Keratinocyte (primary cell): ENCODE measurements at regions not wholly inside any gene's neighbourhood (a gene's known extent, or its start where the extent isn't known, plus 50 kb on each side); places are given as distances from the start of the nearest gene placed in this dataset.

ENCODE experiments used
- DNase-seq: peaks from one replicate; pipeline ENCODE4 v3.0.0-alpha.2; 2011; ENCODE audit warnings: low read depth, missing footprints, low spot score
- FAIRE-seq: peaks from 2 replicates; lab custom pipeline; 2011; peaks lifted over from hg19 to GRCh38; lab: Jason Lieb, UNC
- H2AFZ ChIP-seq: 2 replicates; pipeline ENCODE4 v1.6.0; 2012; ENCODE audit warnings: low read length, control low read depth, inconsistent platforms; ENCODE audit not compliant: control insufficient read depth
- H3K27ac ChIP-seq: 2 replicates; pipeline ENCODE4 v1.5.1; 2011; ENCODE audit warnings: low read length; ENCODE audit not compliant: control insufficient read depth, insufficient read depth
- H3K27me3 ChIP-seq: 3 replicates; pipeline ENCODE4 v1.6.0; 2011; ENCODE audit warnings: low read length; ENCODE audit not compliant: control insufficient read depth, insufficient read depth; ENCODE audit errors: extremely low read depth
- H3K36me3 ChIP-seq, 2 experiments: 2 replicates in 1 of 2; 3 replicates in 1 of 2; pipeline ENCODE4 v1.5.1; 2011; ENCODE audit warnings: low read length in 2 of 2, mild to moderate bottlenecking in 1 of 2; ENCODE audit not compliant: control insufficient read depth in 2 of 2, insufficient read depth in 2 of 2; ENCODE audit errors: extremely low read depth in 1 of 2
- H3K4me1 ChIP-seq: 3 replicates; pipeline ENCODE4 v1.5.1; 2011; ENCODE audit warnings: low read length; ENCODE audit not compliant: control insufficient read depth, insufficient read depth; ENCODE audit errors: extremely low read depth
- H3K4me2 ChIP-seq: 3 replicates; pipeline ENCODE4 v1.6.0; 2011; ENCODE audit warnings: low read depth, low read length; ENCODE audit not compliant: control insufficient read depth, insufficient read depth; ENCODE audit errors: extremely low read depth
- H3K4me3 ChIP-seq, 3 experiments: fragments of 200-600 bp in 1 of 3; sonication (generic) in 1 of 3; 2 replicates in 2 of 3; 3 replicates in 1 of 3; pipeline ENCODE4 v1.5.1; 2011 to 2016; ENCODE audit warnings: low read length in 3 of 3, mild to moderate bottlenecking in 3 of 3, control low read depth in 2 of 3, inconsistent platforms in 1 of 3, low read depth in 1 of 3, mixed read lengths in 1 of 3, mixed run types in 1 of 3, moderate library complexity in 1 of 3; ENCODE audit not compliant: control insufficient read depth in 2 of 3, insufficient read depth in 2 of 3; ENCODE audit errors: extremely low read depth in 1 of 3
- H3K79me2 ChIP-seq: 2 replicates; pipeline ENCODE4 v1.6.0; 2012; ENCODE audit warnings: low read length; ENCODE audit not compliant: control insufficient read depth, insufficient read depth
- H3K9ac ChIP-seq: 3 replicates; pipeline ENCODE4 v1.6.0; 2011; ENCODE audit warnings: low read length; ENCODE audit not compliant: control insufficient read depth, insufficient read depth; ENCODE audit errors: extremely low read depth
- H3K9me1 ChIP-seq: 3 replicates; pipeline ENCODE4 v1.6.0; 2011; ENCODE audit warnings: low read length; ENCODE audit not compliant: control insufficient read depth, insufficient read depth; ENCODE audit errors: extremely low read depth
- H3K9me3 ChIP-seq: 2 replicates; pipeline ENCODE4 v1.5.1; 2012; ENCODE audit warnings: low read depth, low read length; ENCODE audit not compliant: control insufficient read depth
- H4K20me1 ChIP-seq: 3 replicates; pipeline ENCODE4 v1.6.0; 2011; ENCODE audit warnings: low read length; ENCODE audit not compliant: control insufficient read depth, insufficient read depth; ENCODE audit errors: extremely low read depth
- CTCF ChIP-seq, 3 experiments: IDR thresholded peaks in 1 of 3; conservative IDR thresholded peaks in 1 of 3; optimal IDR thresholded peaks in 1 of 3; 2 replicates in 2 of 3; 3 replicates in 1 of 3; pipeline versions ENCODE3 to v1.5.1; 2011; ENCODE audit warnings: low read length in 3 of 3, mild to moderate bottlenecking in 3 of 3, moderate library complexity in 2 of 3, control low read depth in 1 of 3, inconsistent platforms in 1 of 3; ENCODE audit not compliant: insufficient read depth in 2 of 3; ENCODE audit errors: extremely low read depth in 1 of 3
- EZH2 ChIP-seq: IDR thresholded peaks from one replicate; pipeline ENCODE4 v1.6.1; 2012; ENCODE audit warnings: inconsistent platforms, mild to moderate bottlenecking, low read length, moderate library complexity
- dilution Hi-C: fragments of 300-500 bp; cut with MboI; formaldehyde crosslinking; loops from one replicate; pipeline ENCODE4 v1.7.0; 2020; ENCODE audit warnings: low sequenced_read_pairs; ENCODE audit not compliant: extremely low pct_ligation_motif_present

GRCh38 chr2:120929829-120930228, 194.2 kb downstream of the GLI2 start:
- peaks cover 10% of the 10 kb centered on the region for H3K4me1 ChIP-seq
- no peaks in the 10 kb centered on the region for H3K79me2 ChIP-seq
- no peak for FAIRE-seq
- no peaks in the 10 kb centered on the region for H3K36me3 ChIP-seq
- DNase-seq: no peak
- H3K4me2 ChIP-seq: no peak overlapping the region
- dilution Hi-C loops: no loop called here
- no peak for TF ChIP-seq CTCF (optimal IDR thresholded peaks at IDR 0.05 in 1 of 3, IDR thresholded peaks at IDR 0.05 in 1 of 3, conservative IDR thresholded peaks at IDR 0.05 in 1 of 3; ENCODE audit: extremely low read depth in 1 of 3, insufficient read depth in 2 of 3, low read length in 3 of 3)
- TF ChIP-seq EZH2: no peak
- H4K20me1 ChIP-seq: no peaks in the 10 kb centered on the region
- H3K9me1 ChIP-seq: no peaks in the 10 kb centered on the region
- no peak overlapping the region for H2AFZ ChIP-seq
- H3K27ac ChIP-seq: no peak overlapping the region
- no peak overlapping the region for H3K9ac ChIP-seq
- H3K9me3 ChIP-seq: peaks cover 2% of the 10 kb centered on the region
- H3K4me3 ChIP-seq: no peak overlapping the region
- peaks cover 7% of the 10 kb centered on the region for H3K27me3 ChIP-seq

- no peak overlapping the region for H3K4me3 ChIP-seq
- FAIRE-seq: no peak
- peaks cover 7% of the 10 kb centered on the region for H3K27me3 ChIP-seq
- H3K36me3 ChIP-seq: no peaks in the 10 kb centered on the region
- H3K9ac ChIP-seq: no peak overlapping the region
- no peaks in the 10 kb centered on the region for H3K9me1 ChIP-seq
- no peak overlapping the region for H2AFZ ChIP-seq
- H3K79me2 ChIP-seq: no peaks in the 10 kb centered on the region
- dilution Hi-C loops: no loop called here
- no peak overlapping the region for H3K27ac ChIP-seq
- H4K20me1 ChIP-seq: no peaks in the 10 kb centered on the region
- H3K4me2 ChIP-seq: no peak overlapping the region
- no peak for TF ChIP-seq EZH2
- TF ChIP-seq CTCF (optimal IDR thresholded peaks at IDR 0.05 in 1 of 3, IDR thresholded peaks at IDR 0.05 in 1 of 3, conservative IDR thresholded peaks at IDR 0.05 in 1 of 3; ENCODE audit: extremely low read depth in 1 of 3, insufficient read depth in 2 of 3, low read length in 3 of 3): no peak
- no peak for DNase-seq
- H3K4me1 ChIP-seq: peaks cover 15% of the 10 kb centered on the region
- peaks cover 2% of the 10 kb centered on the region for H3K9me3 ChIP-seq
Measured at GRCh38 chr2:120930236-120930635, 194.6 kb downstream of the GLI2 start.
